ENCODE measurements at regions not wholly inside any gene's neighbourhood (a gene's known extent, or its start where the extent isn't known, plus 50 kb on each side); places are given as distances from the start of the nearest gene placed in this dataset.

GRCh38 chr4:156635051-156635450 lies 336.5 kb downstream of the PDGFC start:
- TF ChIP-seq, protein P1, sequence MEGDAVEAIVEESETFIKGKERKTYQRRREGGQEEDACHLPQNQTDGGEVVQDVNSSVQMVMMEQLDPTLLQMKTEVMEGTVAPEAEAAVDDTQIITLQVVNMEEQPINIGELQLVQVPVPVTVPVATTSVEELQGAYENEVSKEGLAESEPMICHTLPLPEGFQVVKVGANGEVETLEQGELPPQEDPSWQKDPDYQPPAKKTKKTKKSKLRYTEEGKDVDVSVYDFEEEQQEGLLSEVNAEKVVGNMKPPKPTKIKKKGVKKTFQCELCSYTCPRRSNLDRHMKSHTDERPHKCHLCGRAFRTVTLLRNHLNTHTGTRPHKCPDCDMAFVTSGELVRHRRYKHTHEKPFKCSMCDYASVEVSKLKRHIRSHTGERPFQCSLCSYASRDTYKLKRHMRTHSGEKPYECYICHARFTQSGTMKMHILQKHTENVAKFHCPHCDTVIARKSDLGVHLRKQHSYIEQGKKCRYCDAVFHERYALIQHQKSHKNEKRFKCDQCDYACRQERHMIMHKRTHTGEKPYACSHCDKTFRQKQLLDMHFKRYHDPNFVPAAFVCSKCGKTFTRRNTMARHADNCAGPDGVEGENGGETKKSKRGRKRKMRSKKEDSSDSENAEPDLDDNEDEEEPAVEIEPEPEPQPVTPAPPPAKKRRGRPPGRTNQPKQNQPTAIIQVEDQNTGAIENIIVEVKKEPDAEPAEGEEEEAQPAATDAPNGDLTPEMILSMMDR (IDR thresholded peaks at IDR 0.05): no peak
- no peak for TF ChIP-seq POLR2AphosphoS5 (IDR thresholded peaks at IDR 0.05)
- no peak for TF ChIP-seq EP300 (IDR thresholded peaks at IDR 0.05)

Data from sigmoid colon (tissue), 4 donors.